Psoas muscle (tissue), 7 donors: ENCODE measurements at regions not wholly inside any gene's neighbourhood (a gene's known extent, or its start where the extent isn't known, plus 50 kb on each side); places are given as distances from the start of the nearest gene placed in this dataset.

Source experiments
- ATAC-seq, 4 donors: fragments of 200-7000 bp; cut with Tn5 transposase; one replicate each; pipeline ENCODE4 v1.9.1; 2020; ENCODE audit warnings: moderate library complexity in 3 of 4, mild to moderate bottlenecking in 2 of 4
- DNase-seq, 2 donors: peaks; one replicate each; pipeline ENCODE4 v3.0.0-alpha.2; 2020
- H3K27ac ChIP-seq: fragments of 200-600 bp; one replicate; pipeline ENCODE4 v1.8.0; 2022
- H3K27me3 ChIP-seq, 3 donors: fragments of 200-600 bp in 1 of 3; one replicate each; pipeline versions ENCODE4 v1.6.1 to v1.8.0; 2013 to 2022; ENCODE audit warnings: low read length in 2 of 3, mild to moderate bottlenecking in 2 of 3, moderate library complexity in 1 of 3; ENCODE audit not compliant: insufficient read depth in 3 of 3
- H3K36me3 ChIP-seq, 2 donors: fragments of 200-600 bp in 1 of 2; one replicate each; pipeline versions ENCODE4 v1.6.1 to v1.8.0; 2013 to 2022; ENCODE audit warnings: low read depth in 1 of 2, mild to moderate bottlenecking in 1 of 2, moderate library complexity in 1 of 2; ENCODE audit not compliant: insufficient read depth in 1 of 2
- H3K4me1 ChIP-seq: fragments of 200-600 bp; one replicate; pipeline ENCODE4 v1.8.0; 2022
- H3K4me3 ChIP-seq: fragments of 200-600 bp; one replicate; pipeline ENCODE4 v1.8.0; 2022; ENCODE audit warnings: mild to moderate bottlenecking
- H3K9me3 ChIP-seq: fragments of 200-600 bp; one replicate; pipeline ENCODE4 v1.8.0; 2022
- WGBS, 3 donors: extraction: QIAGEN DNeasy Blood & Tissue Kit; methylation state at CpG; one replicate each; pipeline versions ENCODE4 v1.1.6 to v1.1.7; 2013; 5-methylcytosine and 5-hydroxymethylcytosine counted together
- intact Hi-C, 2 donors: fragments of 100-400 bp; cut with DNase I; formaldehyde crosslinking; loops; one replicate each; pipeline versions ENCODE4 v1.11.0 to v1.14.2; 2022
- TF ChIP-seq, protein P1 (sequence below): fragments of 200-600 bp; IDR thresholded peaks from one replicate; pipeline ENCODE4 v1.8.0; 2022; ENCODE audit warnings: antibody characterized with exemption
- donor health status: healthy with polysubstance abuse.
- donor health status: DM: no; HTN: no; CAD: no; lungs with moderate emphysema.
- donor health status: Bipolar disorder and iron deficiency.
- donor health status: healthy.
- donor health status: DM: yes; HTN: yes; CAD: no.
- donor health status: DM: no; HTN: no; CAD: no.
- donor health status: DM: yes; HTN: yes; CAD: no.

DNA sequence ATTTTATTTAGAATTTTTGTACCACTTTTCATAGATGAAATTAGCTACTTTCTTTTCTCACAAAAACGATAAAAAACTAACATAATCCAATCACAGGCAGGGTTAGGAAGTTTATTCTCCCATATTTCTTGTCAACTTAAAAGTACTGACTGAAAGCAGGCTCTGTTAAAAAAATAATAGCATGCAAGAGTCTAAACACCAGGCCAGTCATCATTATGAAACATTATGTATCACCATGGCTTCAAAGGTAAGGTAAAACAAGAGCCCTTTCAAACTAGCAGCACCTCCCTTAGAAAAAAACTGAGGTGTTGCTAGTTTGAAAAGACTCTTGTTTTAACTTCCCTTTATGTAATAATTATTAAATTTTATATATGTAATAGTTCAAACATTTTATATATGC, 848.0 kb downstream of the RNF144A start:
- Histone ChIP-seq H3K9me3 (no peaks in the 10 kb centered on the region), H3K27me3 (no peaks in the 10 kb centered on the region), H3K4me3 (no peak overlapping the region), H3K27ac (no peak overlapping the region), H3K4me1 (no peaks in the 10 kb centered on the region), H3K36me3 (no peaks in the 10 kb centered on the region)
- TF ChIP-seq, protein P1, sequence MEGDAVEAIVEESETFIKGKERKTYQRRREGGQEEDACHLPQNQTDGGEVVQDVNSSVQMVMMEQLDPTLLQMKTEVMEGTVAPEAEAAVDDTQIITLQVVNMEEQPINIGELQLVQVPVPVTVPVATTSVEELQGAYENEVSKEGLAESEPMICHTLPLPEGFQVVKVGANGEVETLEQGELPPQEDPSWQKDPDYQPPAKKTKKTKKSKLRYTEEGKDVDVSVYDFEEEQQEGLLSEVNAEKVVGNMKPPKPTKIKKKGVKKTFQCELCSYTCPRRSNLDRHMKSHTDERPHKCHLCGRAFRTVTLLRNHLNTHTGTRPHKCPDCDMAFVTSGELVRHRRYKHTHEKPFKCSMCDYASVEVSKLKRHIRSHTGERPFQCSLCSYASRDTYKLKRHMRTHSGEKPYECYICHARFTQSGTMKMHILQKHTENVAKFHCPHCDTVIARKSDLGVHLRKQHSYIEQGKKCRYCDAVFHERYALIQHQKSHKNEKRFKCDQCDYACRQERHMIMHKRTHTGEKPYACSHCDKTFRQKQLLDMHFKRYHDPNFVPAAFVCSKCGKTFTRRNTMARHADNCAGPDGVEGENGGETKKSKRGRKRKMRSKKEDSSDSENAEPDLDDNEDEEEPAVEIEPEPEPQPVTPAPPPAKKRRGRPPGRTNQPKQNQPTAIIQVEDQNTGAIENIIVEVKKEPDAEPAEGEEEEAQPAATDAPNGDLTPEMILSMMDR, result no peak
- intact Hi-C loops, result no loop called here
- 84 to 86% (median 86%) methylated on average over 1 of the region's 1 CpG for WGBS, 3 donors
- DNase-seq (no peak), ATAC-seq (no peak)

DNA sequence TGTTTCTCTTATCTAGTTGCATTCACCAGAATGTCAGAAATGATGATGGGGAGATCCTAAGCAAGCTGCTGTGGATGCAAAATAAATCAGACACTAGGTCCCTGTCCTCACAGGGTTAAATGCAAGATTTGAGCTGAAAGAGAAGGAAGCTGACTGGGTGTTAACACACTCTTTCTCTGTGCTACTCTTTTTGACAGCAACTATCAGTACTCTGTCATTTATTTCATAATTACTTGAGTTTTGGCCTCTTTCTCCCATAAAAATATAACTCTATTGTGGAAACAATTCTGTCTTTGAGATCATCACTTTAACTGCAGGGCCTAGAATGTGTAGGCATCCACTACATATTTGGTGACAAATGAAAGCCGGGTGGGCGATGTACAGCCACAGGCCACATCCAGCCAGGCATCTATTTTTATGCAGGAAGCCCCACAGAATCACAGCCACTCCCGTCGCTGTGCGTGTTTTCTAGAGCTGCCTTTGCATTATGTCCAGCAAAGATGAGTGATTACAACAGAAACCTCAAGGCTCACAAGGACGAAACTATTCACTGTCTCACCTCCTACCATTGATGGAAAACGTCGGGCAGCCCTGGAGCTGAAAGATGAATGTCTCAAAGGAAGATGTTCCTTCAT, 849.0 kb downstream of the RNF144A start:
- Histone ChIP-seq H3K9me3 (no peaks in the 10 kb centered on the region), H3K4me1 (no peaks in the 10 kb centered on the region), H3K36me3 (no peaks in the 10 kb centered on the region), H3K27ac (no peak overlapping the region), H3K27me3 (no peaks in the 10 kb centered on the region), H3K4me3 (no peak overlapping the region)
- intact Hi-C loops, result no loop called here
- no peak for ATAC-seq
- 81 to 86% (median 83%) methylated on average over 8 of the region's 8 CpGs for WGBS, 3 donors
- TF ChIP-seq, protein P1, result no peak
- DNase-seq, result no peak

DNA sequence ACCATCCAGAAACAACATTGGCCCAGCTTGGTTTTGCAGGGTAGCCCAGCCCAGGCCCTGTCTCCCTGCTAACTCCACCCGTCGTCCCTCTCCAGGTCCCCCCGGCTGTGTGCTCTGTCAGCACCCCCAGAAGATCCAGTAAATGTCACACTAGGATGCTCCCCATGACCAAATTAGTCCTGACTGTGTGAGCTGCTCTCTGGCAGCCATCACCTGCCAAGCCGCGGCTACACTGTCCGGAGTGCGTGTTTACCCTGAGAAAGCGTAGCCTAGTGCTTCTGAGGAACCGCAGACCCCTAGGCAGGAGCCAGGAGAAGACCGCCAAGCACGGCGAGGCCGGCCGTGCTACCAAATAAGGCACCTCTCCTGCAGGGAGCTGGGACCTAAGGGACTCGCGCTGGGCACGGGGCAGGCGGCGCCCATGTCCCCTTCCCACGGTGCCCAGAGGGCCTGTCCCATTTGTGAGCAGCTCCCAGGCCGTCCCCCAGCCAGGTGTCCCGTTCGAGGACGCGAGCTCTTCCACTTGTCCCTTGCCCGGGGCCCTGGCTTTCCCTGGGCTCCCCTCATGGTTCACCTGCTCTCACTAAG, 849.9 kb downstream of the RNF144A start:
- Histone ChIP-seq H3K36me3 (no peaks in the 10 kb centered on the region), H3K4me1 (no peaks in the 10 kb centered on the region), H3K27ac (no peak overlapping the region), H3K4me3 (no peak overlapping the region), H3K27me3 (no peaks in the 10 kb centered on the region), H3K9me3 (no peaks in the 10 kb centered on the region)
- 92 to 94% (median 93%) methylated on average over 26 of the region's 26 CpGs for WGBS, 3 donors
- ATAC-seq (no peak), DNase-seq (no peak)
- intact Hi-C loops, result no loop called here
- TF ChIP-seq, protein P1, result no peak

DNA sequence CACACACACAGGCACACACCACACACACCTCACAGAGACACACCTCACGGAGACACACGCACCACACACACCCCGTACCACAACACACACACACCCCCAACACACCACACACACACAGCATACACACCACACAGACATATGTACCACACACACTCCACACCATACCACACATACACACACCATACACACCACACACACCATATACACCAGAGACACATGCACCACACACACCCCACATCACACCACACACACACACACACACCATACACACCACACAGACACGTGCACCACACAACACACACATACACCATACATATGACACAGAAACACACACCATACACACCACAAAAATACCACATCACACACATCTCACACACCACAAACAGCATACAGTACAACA, 850.7 kb downstream of the RNF144A start:
- TF ChIP-seq, protein P1, result no peak
- DNase-seq (no peak), ATAC-seq (no peak)
- no peaks in the 10 kb centered on the region for H3K36me3 ChIP-seq
- whole genome bisulfite sequencing, 3 donors, result 91 to 97% (median 96%) methylated on average over 4 of the region's 4 CpGs
- no peaks in the 10 kb centered on the region for H3K9me3 ChIP-seq
- no peak overlapping the region for H3K27ac ChIP-seq
- no peaks in the 10 kb centered on the region for H3K4me1 ChIP-seq
- H3K27me3 ChIP-seq, result no peaks in the 10 kb centered on the region
- intact Hi-C loops, result no loop called here
- no peak overlapping the region for H3K4me3 ChIP-seq

DNA sequence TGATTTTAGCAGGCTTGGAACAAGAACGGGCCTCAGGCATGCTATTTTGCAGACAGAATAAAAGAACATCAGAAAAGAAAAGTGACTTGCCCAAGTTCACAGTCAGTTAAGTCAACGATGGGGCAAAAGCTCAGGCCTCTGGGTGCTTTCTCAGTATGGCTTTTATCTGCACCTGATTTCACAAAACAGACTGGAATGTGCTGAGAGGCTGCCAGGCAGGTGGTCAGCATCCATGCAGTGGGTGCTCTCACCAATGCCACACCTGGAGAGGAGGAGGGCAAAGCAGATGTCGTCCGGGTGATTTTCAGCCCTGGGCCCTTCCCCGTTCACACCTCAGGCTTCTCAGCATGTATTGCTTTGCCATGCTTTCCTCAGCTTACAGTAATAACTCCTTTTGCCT, 854.6 kb downstream of the RNF144A start:
- TF ChIP-seq, protein P1, result no peak
- Histone ChIP-seq H3K27ac (no peak overlapping the region), H3K4me1 (no peaks in the 10 kb centered on the region), H3K9me3 (no peaks in the 10 kb centered on the region), H3K36me3 (no peaks in the 10 kb centered on the region), H3K4me3 (no peak overlapping the region), H3K27me3 (no peaks in the 10 kb centered on the region)
- intact Hi-C loops, result no loop called here
- no peak for ATAC-seq
- 81 to 91% (median 86%) methylated on average over 5 of the region's 5 CpGs for WGBS, 3 donors
- DNase-seq, result no peak
